IPS-18c (cell line): ENCODE measurements at regions not wholly inside any gene's neighbourhood (a gene's known extent, or its start where the extent isn't known, plus 50 kb on each side); places are given as distances from the start of the nearest gene placed in this dataset.
"Not testable (repeated sequence)": the region's sequence is repeated elsewhere in the genome, so short reads cannot be mapped to it uniquely, and the experiment has no call there.

Experiments used
- H3K4me3 ChIP-seq: 2 replicates; pipeline ENCODE4 v1.7.0; 2013; ENCODE audit warnings: low read depth, mild to moderate bottlenecking, low read length, moderate library complexity; ENCODE audit not compliant: insufficient read depth
- H3K9me3 ChIP-seq: one replicate; pipeline ENCODE4 v1.6.1; 2013; ENCODE audit warnings: mild to moderate bottlenecking, low read length, moderate library complexity; ENCODE audit not compliant: control insufficient read depth, insufficient read depth

DNA sequence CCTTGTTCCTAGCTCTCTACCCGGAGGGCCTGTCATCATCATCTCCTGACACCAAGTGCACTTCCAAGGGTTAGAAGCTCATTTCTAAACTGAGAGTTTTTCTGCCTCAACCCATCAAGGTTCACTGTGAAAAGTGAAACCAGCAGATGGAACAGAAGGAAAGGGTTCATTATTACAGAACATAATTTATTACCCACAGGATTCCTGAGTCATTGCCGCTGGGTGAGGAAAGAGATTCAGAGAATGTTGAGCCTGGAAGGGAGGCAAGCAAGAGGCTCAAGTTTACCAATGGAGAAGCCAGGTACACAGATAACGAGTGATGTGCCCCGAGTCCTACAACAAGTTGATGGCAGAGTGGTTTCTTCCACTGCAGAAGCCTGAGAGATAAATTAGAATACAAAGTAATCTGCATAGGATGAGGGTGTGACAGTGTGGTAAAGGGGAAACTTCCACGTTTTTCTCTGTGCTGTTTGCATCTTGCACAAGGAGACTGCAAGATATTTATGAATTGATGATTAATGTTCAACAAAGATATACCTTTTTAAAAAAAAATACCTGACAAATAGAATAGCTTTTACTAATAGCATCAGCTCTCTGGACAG, 80.5 kb upstream of the SETMAR start:
- no peaks in the 10 kb centered on the region for H3K9me3 ChIP-seq
- H3K4me3 ChIP-seq, result no peak overlapping the region

DNA sequence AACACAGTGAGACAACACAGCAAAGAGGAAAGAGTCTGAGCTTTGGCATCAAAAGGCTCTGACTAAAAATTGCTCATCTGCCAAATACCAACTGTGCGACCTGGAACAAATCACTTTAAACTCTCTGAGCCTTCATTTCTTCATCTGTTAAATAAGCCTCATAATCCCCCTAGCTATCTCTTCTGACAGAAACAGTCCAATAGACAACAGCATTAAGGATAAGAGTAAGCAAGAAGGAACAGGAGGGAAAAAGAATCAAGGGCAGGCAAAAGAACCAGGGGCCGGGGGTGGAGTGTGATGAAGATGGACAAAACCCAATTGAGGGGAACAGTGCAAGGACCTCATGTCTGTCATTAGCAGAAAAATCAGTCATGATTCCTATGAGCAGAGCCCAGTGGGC, 79.4 kb upstream of the SETMAR start:
- Histone ChIP-seq H3K4me3 (no peak overlapping the region), H3K9me3 (no peaks in the 10 kb centered on the region)

DNA sequence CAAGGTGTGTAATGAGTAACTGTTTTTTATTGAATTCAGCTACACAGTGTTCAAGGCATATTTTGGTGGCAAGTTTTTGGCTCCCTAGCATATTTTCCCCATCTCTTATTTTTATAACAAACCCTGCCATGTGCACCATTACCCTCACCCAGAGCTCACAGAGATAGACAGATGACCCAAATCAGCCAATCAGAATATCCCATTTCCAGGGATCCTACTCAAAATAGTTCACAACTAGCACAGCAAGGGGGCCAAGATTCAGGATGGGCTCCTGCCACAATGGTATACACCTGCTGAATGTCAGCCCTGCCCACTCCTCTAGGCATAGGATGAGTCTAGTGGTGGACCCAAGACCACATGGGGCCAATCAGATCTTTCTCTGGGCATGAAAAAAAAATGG, 78.8 kb upstream of the SETMAR start:
- Histone ChIP-seq H3K4me3 (no peak overlapping the region), H3K9me3 (no peaks in the 10 kb centered on the region)

DNA sequence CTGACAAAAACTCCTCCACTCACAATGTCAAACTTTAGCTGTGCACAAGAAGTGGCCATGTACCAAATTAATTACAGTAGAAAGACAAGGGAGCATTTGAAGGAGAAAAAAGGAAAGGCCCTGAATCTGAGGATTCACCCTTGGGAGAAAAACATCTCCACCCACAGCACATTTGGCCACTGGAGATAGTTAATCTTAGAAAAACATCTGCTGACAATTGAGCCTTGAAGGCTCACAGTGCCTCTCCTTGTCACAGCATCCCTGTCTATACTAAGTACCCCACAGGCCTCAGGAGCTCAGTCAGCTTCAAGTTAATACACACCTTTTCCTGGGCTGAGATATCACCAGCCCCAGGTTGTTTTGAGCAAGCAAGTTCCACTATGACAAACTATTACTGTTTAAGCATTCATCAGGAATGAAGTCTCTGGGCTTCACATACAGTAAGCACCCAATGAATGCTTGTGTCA, 78.1 kb upstream of the SETMAR start:
- H3K9me3 ChIP-seq, result no peaks in the 10 kb centered on the region
- no peak overlapping the region for H3K4me3 ChIP-seq

- H3K4me3 ChIP-seq, result no peak overlapping the region
- no peaks in the 10 kb centered on the region for H3K9me3 ChIP-seq
Measured at GRCh38 chr3:4228295-4228694, 74.9 kb upstream of the SETMAR start.

DNA sequence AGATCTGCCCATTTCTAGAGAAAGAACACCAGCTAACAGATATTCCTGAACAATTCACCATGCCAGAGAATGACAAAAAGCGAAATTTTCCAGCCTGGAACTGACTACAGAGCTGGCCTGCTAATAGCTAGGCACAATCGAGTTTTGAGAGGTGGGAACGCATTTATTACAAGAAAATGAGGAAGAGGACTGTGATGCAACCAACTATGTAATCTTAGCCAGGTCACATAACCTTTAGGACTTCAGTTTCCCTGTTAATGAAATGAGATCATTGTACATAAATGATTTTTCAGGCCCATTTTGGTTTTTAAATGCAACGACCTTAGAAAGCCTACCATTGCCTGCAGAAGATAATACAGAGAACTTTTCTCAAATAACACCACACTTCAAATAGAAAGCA, 72.1 kb upstream of the SETMAR start:
- H3K9me3 ChIP-seq, result no peaks in the 10 kb centered on the region
- H3K4me3 ChIP-seq, result no peak overlapping the region

GRCh38 chr3:4232798-4233197, 70.4 kb upstream of the SETMAR start:
- H3K9me3 ChIP-seq, result no peaks in the 10 kb centered on the region

DNA sequence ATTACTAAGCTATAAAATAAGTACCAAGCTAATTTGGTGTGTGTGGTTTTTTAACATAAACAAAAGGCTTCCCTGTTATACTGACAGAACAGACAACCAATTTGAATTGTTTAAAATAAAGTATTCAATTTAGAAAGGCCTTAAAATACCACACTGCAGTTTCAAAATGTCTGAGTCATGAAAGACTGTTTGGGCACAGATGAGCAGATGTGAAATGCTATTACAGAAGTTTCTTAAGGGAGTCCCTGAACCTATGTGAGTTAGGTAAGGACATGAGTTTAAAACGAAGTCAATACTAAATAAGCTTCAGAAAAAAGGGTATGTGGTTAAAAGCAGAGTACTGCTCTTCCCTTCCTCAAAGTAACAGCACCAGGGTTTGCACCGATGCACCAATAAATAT, 69.7 kb upstream of the SETMAR start:
- Histone ChIP-seq H3K4me3 (no peak overlapping the region), H3K9me3 (no peaks in the 10 kb centered on the region)

More at GRCh38 chr3:4232798-4233197, 70.4 kb upstream of the SETMAR start:
- no peak overlapping the region for H3K4me3 ChIP-seq

DNA sequence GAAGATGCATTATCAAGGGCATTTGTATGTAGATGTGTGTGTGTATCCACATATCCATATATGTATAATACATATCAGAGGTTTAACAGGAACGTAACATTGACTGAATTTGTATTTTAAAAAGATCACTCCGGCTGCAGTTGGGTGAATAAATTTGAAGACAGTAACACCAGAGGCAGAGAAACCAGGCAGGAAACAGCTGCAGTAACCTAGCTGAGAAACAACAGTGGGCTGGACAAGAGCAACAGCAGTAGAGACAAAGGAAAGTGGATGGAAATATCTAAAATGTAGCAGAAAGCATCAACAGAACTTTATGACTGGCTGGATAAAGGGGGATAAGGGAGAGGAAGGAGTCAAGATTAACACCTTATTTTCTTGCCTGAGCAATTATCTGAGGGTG, 68.3 kb upstream of the SETMAR start:
- Histone ChIP-seq H3K9me3 (no peaks in the 10 kb centered on the region), H3K4me3 (no peak overlapping the region)

GRCh38 chr3:4235690-4236089, 67.5 kb upstream of the SETMAR start:
- no peaks in the 10 kb centered on the region for H3K9me3 ChIP-seq
- no peak overlapping the region for H3K4me3 ChIP-seq

DNA sequence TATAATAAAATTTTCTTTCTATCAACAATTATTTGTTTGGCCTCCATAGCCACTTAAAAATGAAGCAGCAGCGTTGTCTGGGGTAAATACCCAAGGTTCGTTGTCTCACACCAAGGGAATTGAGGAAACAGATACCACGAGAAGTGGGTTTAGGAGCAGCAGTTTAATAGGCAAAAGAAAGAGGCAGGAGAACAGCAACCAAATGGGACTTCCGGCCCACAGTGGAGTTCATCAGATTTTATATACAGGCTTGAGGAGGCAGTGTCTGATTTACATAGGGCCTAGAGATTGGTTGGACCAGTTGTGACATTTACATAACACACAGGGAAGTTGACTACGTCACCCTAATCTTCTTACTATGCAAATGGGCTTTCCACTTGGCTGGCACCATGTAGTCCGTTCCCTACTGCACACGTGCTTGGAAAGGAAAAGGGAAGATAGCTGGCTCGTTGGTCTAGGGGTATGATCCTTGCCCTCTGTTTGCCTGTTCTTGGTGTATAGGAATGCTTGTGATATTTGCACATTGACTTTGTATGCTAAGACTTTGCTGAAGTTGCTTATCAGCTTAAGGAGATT, 61.5 kb upstream of the SETMAR start:
- no peaks in the 10 kb centered on the region for H3K9me3 ChIP-seq
- H3K4me3 ChIP-seq, result no peak overlapping the region

DNA sequence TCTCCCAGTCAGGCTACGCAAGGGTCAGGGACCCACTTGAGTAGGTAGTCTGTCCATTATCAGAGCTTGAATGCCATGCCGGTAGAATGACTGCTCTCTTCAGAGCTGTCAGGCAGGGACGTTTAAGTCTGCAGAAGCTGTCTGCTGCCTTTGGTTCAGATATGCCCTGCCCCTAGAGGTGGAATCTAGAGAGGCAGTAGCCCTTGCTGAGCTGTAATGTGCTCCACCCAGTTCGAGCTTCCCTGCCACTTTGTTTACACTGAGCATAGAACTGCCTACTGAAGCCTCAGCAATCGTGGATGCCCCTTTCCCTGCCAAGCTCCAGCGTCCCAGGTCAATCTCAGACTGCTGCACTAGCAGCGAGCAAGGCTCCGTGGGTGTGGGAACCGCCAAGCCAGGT, 57.5 kb upstream of the SETMAR start:
- Histone ChIP-seq H3K4me3 (no peak overlapping the region), H3K9me3 (no peaks in the 10 kb centered on the region)

DNA sequence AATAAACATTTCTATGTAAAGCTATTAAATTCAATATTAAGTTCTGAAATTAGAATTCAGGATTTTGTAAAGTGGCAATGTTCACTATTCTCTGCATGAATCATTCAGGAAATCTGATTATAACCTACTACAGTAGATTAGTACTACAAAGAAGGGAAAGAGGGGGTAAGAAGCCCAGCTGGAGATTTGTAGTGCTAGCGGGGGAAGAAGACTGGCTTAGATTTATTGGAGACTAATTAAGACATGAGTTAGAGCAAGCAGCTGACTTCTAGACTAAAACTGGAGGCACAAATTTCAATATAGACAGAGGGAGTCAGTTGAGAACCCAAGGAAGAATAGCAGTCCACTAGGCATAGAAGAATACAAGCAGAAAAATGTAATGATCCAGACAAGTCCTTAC, 55.8 kb upstream of the SETMAR start:
- H3K4me3 ChIP-seq, result no peak overlapping the region

DNA sequence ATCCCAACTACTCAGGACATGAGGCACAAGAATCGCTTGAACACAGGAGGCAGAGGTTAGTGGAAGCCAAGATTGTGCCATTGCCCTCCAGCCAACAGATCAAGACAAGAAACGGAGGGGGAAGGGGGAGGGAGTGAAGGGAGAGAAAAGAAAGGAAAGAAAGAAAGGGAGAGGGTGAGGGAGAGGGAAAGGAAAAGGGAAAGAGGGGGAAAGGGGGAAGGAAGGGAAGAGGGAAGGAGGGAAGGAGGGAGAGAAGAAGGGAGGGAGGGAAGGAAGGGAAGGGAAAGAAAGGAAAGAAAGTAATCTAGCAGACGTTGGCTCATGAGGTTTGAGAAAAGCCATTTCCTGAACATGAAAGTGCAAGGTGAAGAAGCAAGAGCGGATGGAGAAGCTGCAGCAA, 53.1 kb upstream of the SETMAR start:
- no peak overlapping the region for H3K4me3 ChIP-seq
- no peaks in the 10 kb centered on the region for H3K9me3 ChIP-seq

More for the DNA sequence above, 55.8 kb upstream of the SETMAR start:
- no peaks in the 10 kb centered on the region for H3K9me3 ChIP-seq

DNA sequence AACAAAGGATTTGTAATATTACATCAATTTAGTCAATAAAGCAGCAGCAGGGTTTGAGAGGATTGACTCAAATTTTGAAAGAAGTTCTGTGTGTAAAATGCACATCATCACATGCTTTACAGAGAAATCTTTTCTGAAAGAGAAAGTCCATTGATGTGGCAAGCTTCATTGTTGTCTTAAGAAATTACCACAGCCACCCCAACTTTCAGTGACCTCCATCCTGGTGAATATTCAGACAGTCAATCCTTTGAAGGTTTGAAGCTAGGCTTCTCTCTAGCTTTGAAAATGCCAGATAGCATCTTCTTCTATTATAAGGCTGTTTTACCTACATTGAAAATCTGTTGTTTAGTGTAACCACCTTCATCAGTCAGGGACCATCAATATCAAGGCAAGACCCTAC, 51.8 kb upstream of the SETMAR start:
- no peaks in the 10 kb centered on the region for H3K9me3 ChIP-seq

DNA sequence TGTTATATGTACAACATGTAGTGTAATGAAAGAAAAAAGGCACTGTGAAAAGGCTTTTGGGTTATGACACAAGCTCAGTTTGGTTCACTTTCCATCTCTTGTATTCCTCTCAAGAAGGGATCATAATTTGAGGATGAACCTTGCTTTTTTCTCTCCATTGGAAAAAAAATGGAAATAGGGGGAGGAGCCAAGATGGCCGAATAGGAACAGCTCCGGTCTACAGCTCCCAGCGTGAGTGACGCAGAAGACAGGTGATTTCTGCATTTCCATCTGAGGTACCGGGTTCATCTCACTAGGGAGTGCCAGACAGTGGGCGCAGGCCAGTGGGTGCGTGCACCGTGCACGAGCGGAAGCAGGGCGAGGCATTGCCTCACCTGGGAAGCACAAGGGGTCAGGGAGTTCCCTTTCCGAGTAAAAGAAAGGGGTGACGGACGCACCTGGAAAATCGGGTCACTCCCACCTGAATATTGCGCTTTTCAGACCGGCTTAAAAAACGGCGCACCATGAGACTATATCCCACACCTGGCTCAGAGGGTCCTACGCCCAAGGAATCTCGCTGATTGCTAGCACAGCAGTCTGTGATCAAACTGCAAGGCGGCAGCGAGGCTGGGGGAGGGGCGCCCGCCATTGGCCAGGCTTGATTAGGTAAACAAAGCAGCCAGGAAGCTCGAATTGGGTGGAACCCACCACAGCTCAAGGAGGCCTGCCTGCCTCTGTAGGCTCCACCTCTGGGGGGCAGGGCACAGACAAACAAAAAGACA, 49.9 kb upstream of the SETMAR start:
- H3K4me3 ChIP-seq, result peak overlapping the region; percentile 34; the same call in 1 of the 2 replicates
- H3K9me3 ChIP-seq, result not testable (repeated sequence)

More for the DNA sequence above, 51.8 kb upstream of the SETMAR start:
- H3K4me3 ChIP-seq, result no peak overlapping the region
